A673 (cell line): ENCODE measurements at regions not wholly inside any gene's neighbourhood (a gene's known extent, or its start where the extent isn't known, plus 50 kb on each side); places are given as distances from the start of the nearest gene placed in this dataset.

Experiments
- CTCF ChIP-seq: fragments of 300-800, 200-600 bp; sonication (generic); conservative IDR thresholded peaks from 2 replicates; pipeline ENCODE4 v1.5.1; 2017; ENCODE audit warnings: low read depth, mild to moderate bottlenecking, antibody characterized with exemption, low read length, moderate library complexity, mixed read lengths
- EZH2 ChIP-seq: fragments of 200-600 bp; sonication (generic); IDR thresholded peaks from 2 replicates; pipeline ENCODE4 v1.6.1; 2017; ENCODE audit warnings: borderline replicate concordance, low read depth, mild to moderate bottlenecking, mixed read lengths, antibody characterized with exemption, low read length; ENCODE audit not compliant: poor library complexity, severe bottlenecking

GRCh38 chr3:76372497-76372896 lies 587.1 kb upstream of the ZNF717 start:
- TF ChIP-seq CTCF, result no peak
- no peak for TF ChIP-seq EZH2
